WTC11 (cell line): ENCODE measurements at regions not wholly inside any gene's neighbourhood (a gene's known extent, or its start where the extent isn't known, plus 50 kb on each side); places are given as distances from the start of the nearest gene placed in this dataset.

ENCODE experiments used
- ATAC-seq: fragments of 200-7000 bp; cut with Tn5 transposase; 2 replicates; pipeline ENCODE4 v1.10.0; 2021; ENCODE audit warnings: mild to moderate bottlenecking, moderate library complexity
- CTCF ChIA-PET: fragments of 300-600 bp; sonication (Branson Sonifier 250); formaldehyde crosslinking; loops from one replicate; lab custom pipeline; 2021; ENCODE audit warnings: antibody characterized with exemption; lab: Charles Lee
- POLR2A ChIA-PET: fragments of 350-600 bp; sonication (Branson Sonifier 250); formaldehyde crosslinking; loops from one replicate; lab custom pipeline; 2021; ENCODE audit warnings: antibody characterized with exemption; lab: Charles Lee
- DNase-seq: peaks from one replicate; pipeline ENCODE4 v3.0.0; 2021; ENCODE audit warnings: low spot score
- H3K27ac Mint-ChIP-seq: 2 replicates; pipeline ENCODE4 v1.8.0; 2021; ENCODE audit warnings: mixed read lengths
- H3K27me3 Mint-ChIP-seq: 2 replicates; pipeline ENCODE4 v1.8.0; 2021; ENCODE audit warnings: low read depth, mild to moderate bottlenecking, moderate library complexity, mixed read lengths
- H3K36me3 Mint-ChIP-seq: 2 replicates; pipeline ENCODE4 v1.8.0; 2021; ENCODE audit warnings: mixed read lengths
- H3K4me1 Mint-ChIP-seq: 2 replicates; pipeline ENCODE4 v1.8.0; 2022; ENCODE audit warnings: mixed read lengths
- H3K4me3 Mint-ChIP-seq: 2 replicates; pipeline ENCODE4 v1.8.0; 2021; ENCODE audit warnings: mild to moderate bottlenecking, moderate library complexity, mixed read lengths
- H3K9me3 Mint-ChIP-seq: 2 replicates; pipeline ENCODE4 v1.8.0; 2021; ENCODE audit warnings: mixed read lengths
- CDX4 ChIP-seq: fragments of 250-450 bp; sonication (Bioruptor Pico); IDR thresholded peaks from 2 replicates; pipeline ENCODE4 v1.9.0; 2021; ENCODE audit warnings: moderate library complexity, mild to moderate bottlenecking, inconsistent platforms, borderline replicate concordance
- CREM ChIP-seq: sonication (generic); formaldehyde crosslinking; IDR thresholded peaks from 2 replicates; pipeline ENCODE4 v1.8.1; 2022; ENCODE audit warnings: mild to moderate bottlenecking, missing genetic modification reagents, moderate library complexity
- ELF4 ChIP-seq: sonication (generic); formaldehyde crosslinking; IDR thresholded peaks from 2 replicates; pipeline ENCODE4 v1.8.1; 2022; ENCODE audit warnings: low read depth, mild to moderate bottlenecking, moderate library complexity, missing genetic modification reagents
- EMX1 ChIP-seq: fragments of 250-450 bp; sonication (Bioruptor Pico); IDR thresholded peaks from 2 replicates; pipeline ENCODE4 v1.8.0; 2021; ENCODE audit warnings: mild to moderate bottlenecking
- ESRRA ChIP-seq: sonication (generic); formaldehyde crosslinking; IDR thresholded peaks from 2 replicates; pipeline ENCODE4 v1.8.1; 2022; ENCODE audit warnings: mild to moderate bottlenecking, missing genetic modification reagents, borderline replicate concordance
- ETV6 ChIP-seq: sonication (generic); formaldehyde crosslinking; IDR thresholded peaks from 2 replicates; pipeline ENCODE4 v1.8.1; 2022; ENCODE audit warnings: mild to moderate bottlenecking, missing genetic modification reagents
- GABPB1 ChIP-seq: sonication (generic); formaldehyde crosslinking; IDR thresholded peaks from 2 replicates; pipeline ENCODE4 v1.8.1; 2023; ENCODE audit warnings: mild to moderate bottlenecking, missing genetic modification reagents
- HMGA2 ChIP-seq: fragments of 250-450 bp; sonication (Bioruptor Pico); IDR thresholded peaks from 2 replicates; pipeline ENCODE4 v1.4.0; 2021; ENCODE audit warnings: mild to moderate bottlenecking, moderate library complexity
- JAZF1 ChIP-seq: fragments of 250-450 bp; sonication (Bioruptor Pico); IDR thresholded peaks from 2 replicates; pipeline ENCODE4 v1.9.0; 2021; ENCODE audit warnings: moderate library complexity, mild to moderate bottlenecking, inconsistent platforms
- MXD4 ChIP-seq: fragments of 250-450 bp; sonication (Bioruptor Pico); IDR thresholded peaks from 2 replicates; pipeline ENCODE4 v1.8.0; 2021; ENCODE audit warnings: mild to moderate bottlenecking, moderate library complexity, borderline replicate concordance
- NR2C2 ChIP-seq: sonication (generic); formaldehyde crosslinking; IDR thresholded peaks from 2 replicates; pipeline ENCODE4 v1.8.0; 2022; ENCODE audit warnings: mild to moderate bottlenecking, missing genetic modification reagents
- NR3C1 ChIP-seq: sonication (generic); formaldehyde crosslinking; conservative IDR thresholded peaks from 2 replicates; pipeline ENCODE4 v1.8.1; 2023; ENCODE audit warnings: low read depth, mild to moderate bottlenecking, missing genetic modification reagents
- PRDM15 ChIP-seq: sonication (generic); formaldehyde crosslinking; IDR thresholded peaks from 2 replicates; pipeline ENCODE4 v1.8.0; 2022; ENCODE audit warnings: missing genetic modification reagents
- RORB ChIP-seq: fragments of 250-450 bp; sonication (Bioruptor Pico); IDR thresholded peaks from 2 replicates; pipeline ENCODE4 v1.9.0; 2021; ENCODE audit warnings: mild to moderate bottlenecking
- SMAD3 ChIP-seq: sonication (generic); formaldehyde crosslinking; IDR thresholded peaks from 2 replicates; pipeline ENCODE4 v1.8.0; 2022; ENCODE audit warnings: missing genetic modification reagents, mild to moderate bottlenecking, borderline replicate concordance
- SOX15 ChIP-seq: fragments of 250-450 bp; sonication (Bioruptor Pico); IDR thresholded peaks from 2 replicates; pipeline ENCODE4 v1.9.0; 2021; ENCODE audit warnings: mild to moderate bottlenecking
- TCF7 ChIP-seq: sonication (generic); formaldehyde crosslinking; IDR thresholded peaks from 2 replicates; pipeline ENCODE4 v1.8.0; 2022; ENCODE audit warnings: mild to moderate bottlenecking, low read depth, missing genetic modification reagents, moderate library complexity
- TEAD1 ChIP-seq: sonication (generic); formaldehyde crosslinking; IDR thresholded peaks from 2 replicates; pipeline ENCODE4 v1.8.0; 2022; ENCODE audit warnings: mild to moderate bottlenecking, missing genetic modification reagents
- ZNF121 ChIP-seq: sonication (generic); formaldehyde crosslinking; IDR thresholded peaks from 2 replicates; pipeline ENCODE4 v1.8.0; 2023; ENCODE audit warnings: missing genetic modification reagents
- ZNF219 ChIP-seq: sonication (generic); formaldehyde crosslinking; IDR thresholded peaks from 2 replicates; pipeline ENCODE4 v1.8.0; 2023; ENCODE audit warnings: missing genetic modification reagents, mild to moderate bottlenecking, borderline replicate concordance
- ZNF232 ChIP-seq: sonication (generic); formaldehyde crosslinking; IDR thresholded peaks from 2 replicates; pipeline ENCODE4 v1.8.0; 2022; ENCODE audit warnings: mild to moderate bottlenecking, missing genetic modification reagents
- ZNF396 ChIP-seq: fragments of 250-450 bp; sonication (Bioruptor Pico); IDR thresholded peaks from 2 replicates; pipeline ENCODE4 v1.8.0; 2021; ENCODE audit warnings: mild to moderate bottlenecking, moderate library complexity, borderline replicate concordance
- ZNF423 ChIP-seq: fragments of 250-450 bp; sonication (Bioruptor Pico); IDR thresholded peaks from 2 replicates; pipeline ENCODE4 v2.1.2; 2022; ENCODE audit warnings: mild to moderate bottlenecking, moderate library complexity
- TF ChIP-seq, protein P1 (sequence below): sonication (generic); formaldehyde crosslinking; IDR thresholded peaks from 2 replicates; pipeline ENCODE4 v1.8.0; 2022; ENCODE audit warnings: mild to moderate bottlenecking, missing genetic modification reagents

DNA sequence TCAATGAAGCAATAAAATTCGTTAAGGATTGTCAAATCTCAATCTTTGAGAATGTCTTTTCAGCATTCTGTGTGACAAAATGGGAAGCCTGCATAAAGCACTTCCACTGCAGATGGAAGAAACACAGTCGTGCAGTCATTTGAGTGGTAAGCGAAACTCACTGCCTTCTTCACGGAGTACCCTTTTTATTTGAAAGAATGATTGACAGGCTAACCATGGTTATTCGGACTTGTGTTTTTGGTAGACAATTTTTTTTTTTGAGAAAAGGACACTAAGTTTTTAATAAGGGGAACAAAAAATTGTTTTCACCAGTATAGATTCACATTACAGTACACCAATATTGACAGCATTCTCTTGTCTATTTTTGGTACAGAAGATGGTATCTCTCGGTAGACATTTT is 86.9 kb upstream of the MSX1 start:
- DNase-seq: no peak
- TF ChIP-seq GABPB1 (CRISPR knock-in tag) (no peak), ZNF396 (CRISPR knock-in tag) (no peak), SOX15 (no peak), MXD4 (CRISPR knock-in tag) (no peak), JAZF1 (no peak), HMGA2 (CRISPR knock-in tag) (no peak), TEAD1 (no peak), NR2C2 (CRISPR knock-in tag) (no peak), TCF7 (no peak)
- TF ChIP-seq, protein P1, sequence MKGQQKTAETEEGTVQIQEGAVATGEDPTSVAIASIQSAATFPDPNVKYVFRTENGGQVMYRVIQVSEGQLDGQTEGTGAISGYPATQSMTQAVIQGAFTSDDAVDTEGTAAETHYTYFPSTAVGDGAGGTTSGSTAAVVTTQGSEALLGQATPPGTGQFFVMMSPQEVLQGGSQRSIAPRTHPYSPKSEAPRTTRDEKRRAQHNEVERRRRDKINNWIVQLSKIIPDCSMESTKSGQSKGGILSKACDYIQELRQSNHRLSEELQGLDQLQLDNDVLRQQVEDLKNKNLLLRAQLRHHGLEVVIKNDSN (CRISPR knock-in tag): no peak
- TF ChIP-seq, all 79 proteins: peak for 0
- Mint-ChIP-seq H3K9me3 (no peaks in the 10 kb centered on the region), H3K27me3 (peaks cover 9% of the 10 kb centered on the region), H3K4me3 (no peak overlapping the region), H3K36me3 (no peaks in the 10 kb centered on the region), H3K4me1 (no peaks in the 10 kb centered on the region), H3K27ac (no peak overlapping the region)
- ChIA-PET POLR2A (no interaction called here), CTCF (no interaction called here)
- ATAC-seq: no peak

- Mint-ChIP-seq H3K27ac (no peak overlapping the region), H3K27me3 (peaks cover 2% of the 10 kb centered on the region), H3K4me1 (peaks cover 5% of the 10 kb centered on the region; the same call in 1 of the 2 replicates), H3K9me3 (no peaks in the 10 kb centered on the region), H3K4me3 (no peak overlapping the region), H3K36me3 (no peaks in the 10 kb centered on the region)
- no peak for ATAC-seq
- ChIA-PET POLR2A (no interaction called here), CTCF (no interaction called here)
- no peak for DNase-seq
- TF ChIP-seq ZNF219 (CRISPR knock-in tag): no peak
- no peak for TF ChIP-seq EMX1 (CRISPR knock-in tag)
- no peak for TF ChIP-seq ZNF121 (CRISPR knock-in tag)
- no peak for TF ChIP-seq ESRRA (CRISPR knock-in tag)
- TF ChIP-seq CDX4: no peak
- TF ChIP-seq NR2C2 (CRISPR knock-in tag): no peak
- no peak for TF ChIP-seq TEAD1
- no peak for TF ChIP-seq HMGA2 (CRISPR knock-in tag)
- TF ChIP-seq ZNF232 (CRISPR knock-in tag): no peak
- TF ChIP-seq TCF7: no peak
- no peak for TF ChIP-seq SMAD3
- TF ChIP-seq PRDM15 (CRISPR knock-in tag): no peak
- TF ChIP-seq NR3C1 (CRISPR knock-in tag): no peak
- TF ChIP-seq CREM (CRISPR knock-in tag): no peak
- TF ChIP-seq ETV6 (CRISPR knock-in tag): no peak
Observed at GRCh38 chr4:4771160-4771559, 88.3 kb upstream of the MSX1 start.

DNA sequence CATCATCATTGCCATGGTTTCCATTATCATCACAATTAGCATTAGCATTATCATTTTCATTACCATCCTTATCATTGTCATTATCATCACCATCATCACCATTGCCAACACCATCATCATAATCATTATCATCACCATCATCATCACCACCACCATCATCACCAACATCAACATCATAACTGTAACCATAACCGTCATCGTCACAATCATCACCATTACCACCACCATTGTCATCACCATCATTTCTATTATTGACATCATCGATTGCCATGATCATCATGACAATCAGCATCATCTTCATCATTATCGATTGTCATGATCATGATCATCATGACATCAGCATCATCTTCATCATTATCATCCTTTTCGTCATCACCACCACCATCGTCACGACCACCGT is 88.9 kb upstream of the MSX1 start:
- TF ChIP-seq ZNF423 (no peak), RORB (CRISPR knock-in tag) (no peak), ELF4 (CRISPR knock-in tag) (no peak)
- no peaks in the 10 kb centered on the region for H3K9me3 Mint-ChIP-seq
- H3K36me3 Mint-ChIP-seq: no peaks in the 10 kb centered on the region
- no peak for DNase-seq
- peaks cover 1% of the 10 kb centered on the region for H3K27me3 Mint-ChIP-seq
- no peak for ATAC-seq
- H3K4me1 Mint-ChIP-seq: peaks cover 10% of the 10 kb centered on the region; the same call in 1 of the 2 replicates
- POLR2A ChIA-PET: no interaction called here
- CTCF ChIA-PET: no interaction called here
- H3K4me3 Mint-ChIP-seq: no peak overlapping the region
- H3K27ac Mint-ChIP-seq: no peak overlapping the region
